Thyroid gland (tissue), 4 donors: ENCODE measurements at regions not wholly inside any gene's neighbourhood (a gene's known extent, or its start where the extent isn't known, plus 50 kb on each side); places are given as distances from the start of the nearest gene placed in this dataset.
"Not testable (repeated sequence)": the region's sequence is repeated elsewhere in the genome, so short reads cannot be mapped to it uniquely, and the experiment has no call there.

Source experiments
- DNase-seq, 2 donors: peaks; one replicate each; pipeline ENCODE4 v3.0.0-alpha.2; 2019
- H3K27ac ChIP-seq, 3 donors: fragments of 200-600 bp; sonication (generic); 1 replicate in 2 of 3; 2 replicates in 1 of 3; pipeline ENCODE4 v1.5.1; 2016 to 2019; ENCODE audit warnings: mild to moderate bottlenecking in 1 of 3, moderate library complexity in 1 of 3
- H3K27me3 ChIP-seq: fragments of 200-600 bp; sonication (generic); one replicate; pipeline ENCODE4 v1.5.1; 2019
- H3K36me3 ChIP-seq, 2 donors: fragments of 200-600 bp; sonication (generic); one replicate each; pipeline ENCODE4 v1.5.1; 2016 to 2019
- H3K4me1 ChIP-seq, 2 donors: fragments of 200-600 bp; sonication (generic); one replicate each; pipeline ENCODE4 v1.5.1; 2017 to 2019
- H3K4me3 ChIP-seq, 3 donors: fragments of 200-600 bp; sonication (generic); replicated peaks in 1 of 3; 1 replicate in 2 of 3; 2 replicates in 1 of 3; pipeline ENCODE4 v1.5.1; 2016; ENCODE audit warnings: mild to moderate bottlenecking in 1 of 3
- H3K9me3 ChIP-seq: fragments of 200-600 bp; sonication (generic); one replicate; pipeline ENCODE4 v1.5.1; 2017
- CTCF ChIP-seq, 6 experiments: fragments of 200-600 bp in 3 of 6; fragments of 450-650 bp in 3 of 6; sonication (generic) in 3 of 6; IDR thresholded peaks; one replicate each; pipeline ENCODE4 v1.5.1; 2016 to 2019; ENCODE audit warnings: antibody characterized with exemption in 6 of 6, mild to moderate bottlenecking in 2 of 6, inconsistent platforms in 1 of 6, moderate library complexity in 1 of 6
- POLR2A ChIP-seq, 2 donors: fragments of 450-650 bp; IDR thresholded peaks; one replicate each; pipeline ENCODE4 v1.6.1; 2017; ENCODE audit warnings: antibody characterized with exemption in 2 of 2, mild to moderate bottlenecking in 2 of 2, moderate library complexity in 1 of 2
- WGBS, 2 donors: methylation state at CpG; one replicate each; pipeline ENCODE4 v1.1.5; 2017; 5-methylcytosine and 5-hydroxymethylcytosine counted together
- intact Hi-C: fragments of 100-400 bp; cut with DNase I; formaldehyde crosslinking; loops from one replicate; pipeline ENCODE4 v1.15.1; 2023

DNA sequence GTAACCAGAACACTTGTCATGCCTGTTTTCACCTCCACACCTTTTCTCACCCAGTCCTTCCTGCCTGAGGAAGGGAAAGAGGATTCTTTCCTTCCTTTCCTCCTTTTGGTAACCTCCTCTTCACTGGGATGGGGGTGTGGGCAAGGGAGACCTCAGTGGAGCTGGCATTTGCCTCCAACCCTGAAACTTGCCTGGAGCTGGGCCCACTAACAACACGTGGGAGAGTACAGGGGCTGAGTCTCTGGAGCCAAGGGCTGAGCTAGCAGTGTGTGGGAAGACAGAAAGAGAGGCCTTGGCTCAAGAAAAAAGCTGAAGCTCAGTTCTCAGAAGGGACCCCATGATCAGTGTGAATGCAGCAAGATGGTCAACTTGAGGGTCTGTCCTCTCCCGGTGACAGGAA is 86.6 kb upstream of the SLC6A11 start:
- no peaks in the 10 kb centered on the region for H3K36me3 ChIP-seq
- 63 to 67% methylated on average over 2 of the region's 2 CpGs for WGBS, 2 donors
- H3K27ac ChIP-seq, result no peak overlapping the region
- no peak overlapping the region for H3K4me3 ChIP-seq
- no peaks in the 10 kb centered on the region for H3K9me3 ChIP-seq
- DNase-seq, result no peak
- H3K27me3 ChIP-seq, result no peaks in the 10 kb centered on the region
- no peaks in the 10 kb centered on the region for H3K4me1 ChIP-seq
- TF ChIP-seq CTCF (IDR thresholded peaks at IDR 0.05) (no peak), POLR2A (IDR thresholded peaks at IDR 0.05) (no peak)
- intact Hi-C loops, result no loop called here

GRCh38 chr3:10732292-10732691 is 83.7 kb upstream of the SLC6A11 start:
- Histone ChIP-seq H3K27ac (no peak overlapping the region), H3K4me1 (no peaks in the 10 kb centered on the region), H3K27me3 (no peaks in the 10 kb centered on the region), H3K4me3 (no peak overlapping the region), H3K36me3 (no peaks in the 10 kb centered on the region), H3K9me3 (no peaks in the 10 kb centered on the region)
- TF ChIP-seq CTCF (IDR thresholded peaks at IDR 0.05) (no peak), POLR2A (IDR thresholded peaks at IDR 0.05) (no peak)
- DNase-seq, result no peak
- intact Hi-C loops, result no loop called here

GRCh38 chr3:10733297-10733696 is 82.7 kb upstream of the SLC6A11 start:
- Histone ChIP-seq H3K9me3 (no peaks in the 10 kb centered on the region), H3K27me3 (peaks cover 1% of the 10 kb centered on the region), H3K4me3 (no peak overlapping the region), H3K4me1 (no peaks in the 10 kb centered on the region), H3K27ac (no peak overlapping the region), H3K36me3 (no peaks in the 10 kb centered on the region)
- intact Hi-C loops, result no loop called here
- no peak for TF ChIP-seq CTCF (IDR thresholded peaks at IDR 0.05)
- TF ChIP-seq POLR2A (IDR thresholded peaks at IDR 0.05), result no peak
- DNase-seq, result no peak

- H3K9me3 ChIP-seq, DNase-seq: not testable (repeated sequence)
These were observed 79.6 kb upstream of the SLC6A11 start for GRCh38 chr3:10736444-10736843.

GRCh38 chr3:10737785-10738184 is 78.2 kb upstream of the SLC6A11 start:
- Histone ChIP-seq H3K36me3 (no peaks in the 10 kb centered on the region), H3K27ac (no peak overlapping the region), H3K27me3 (peaks cover 4% of the 10 kb centered on the region), H3K4me3 (no peak overlapping the region), H3K4me1 (no peaks in the 10 kb centered on the region), H3K9me3 (no peaks in the 10 kb centered on the region)
- TF ChIP-seq POLR2A (IDR thresholded peaks at IDR 0.05), result no peak
- no peak for TF ChIP-seq CTCF (IDR thresholded peaks at IDR 0.05)
- 91 to 92% methylated on average over 7 of the region's 7 CpGs for WGBS, 2 donors
- no peak for DNase-seq
- intact Hi-C loops, result no loop called here

More at GRCh38 chr3:10736444-10736843, 79.6 kb upstream of the SLC6A11 start:
- 83 to 85% methylated on average over 3 of the region's 3 CpGs for WGBS, 2 donors
- H3K27ac ChIP-seq, H3K4me3 ChIP-seq, H3K27me3 ChIP-seq, H3K36me3 ChIP-seq, intact Hi-C loops, H3K4me1 ChIP-seq: not testable (repeated sequence)
